ENCODE measurements at regions not wholly inside any gene's neighbourhood (a gene's known extent, or its start where the extent isn't known, plus 50 kb on each side); places are given as distances from the start of the nearest gene placed in this dataset.

DNA sequence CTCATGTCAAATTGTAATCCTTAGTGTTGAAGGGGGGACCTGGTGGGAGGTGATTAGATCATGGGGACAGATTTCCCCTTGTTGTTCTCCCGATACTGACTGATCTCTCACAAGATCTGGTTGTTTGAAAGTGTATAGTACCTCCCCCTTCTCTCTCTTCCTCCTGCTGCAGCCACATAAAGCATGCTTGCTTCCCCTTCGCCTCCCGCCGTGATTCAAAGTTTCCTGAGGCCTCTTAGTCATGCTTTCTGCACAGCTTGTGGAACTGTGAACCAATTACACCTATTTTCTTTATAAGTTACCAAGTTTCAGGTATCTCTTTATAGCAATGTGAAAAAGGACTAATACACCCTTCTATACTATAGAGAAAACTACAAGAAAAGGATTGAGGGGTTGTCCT is 1170.5 kb upstream of the AGA start:
- H3K4me3 ChIP-seq (ENCODE audit: low read length) = no peak overlapping the region
- TF ChIP-seq, protein P1, sequence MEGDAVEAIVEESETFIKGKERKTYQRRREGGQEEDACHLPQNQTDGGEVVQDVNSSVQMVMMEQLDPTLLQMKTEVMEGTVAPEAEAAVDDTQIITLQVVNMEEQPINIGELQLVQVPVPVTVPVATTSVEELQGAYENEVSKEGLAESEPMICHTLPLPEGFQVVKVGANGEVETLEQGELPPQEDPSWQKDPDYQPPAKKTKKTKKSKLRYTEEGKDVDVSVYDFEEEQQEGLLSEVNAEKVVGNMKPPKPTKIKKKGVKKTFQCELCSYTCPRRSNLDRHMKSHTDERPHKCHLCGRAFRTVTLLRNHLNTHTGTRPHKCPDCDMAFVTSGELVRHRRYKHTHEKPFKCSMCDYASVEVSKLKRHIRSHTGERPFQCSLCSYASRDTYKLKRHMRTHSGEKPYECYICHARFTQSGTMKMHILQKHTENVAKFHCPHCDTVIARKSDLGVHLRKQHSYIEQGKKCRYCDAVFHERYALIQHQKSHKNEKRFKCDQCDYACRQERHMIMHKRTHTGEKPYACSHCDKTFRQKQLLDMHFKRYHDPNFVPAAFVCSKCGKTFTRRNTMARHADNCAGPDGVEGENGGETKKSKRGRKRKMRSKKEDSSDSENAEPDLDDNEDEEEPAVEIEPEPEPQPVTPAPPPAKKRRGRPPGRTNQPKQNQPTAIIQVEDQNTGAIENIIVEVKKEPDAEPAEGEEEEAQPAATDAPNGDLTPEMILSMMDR (conservative IDR thresholded peaks at IDR 0.05; ENCODE audit: low read length) = no peak
- DNase-seq (ENCODE audit: low read depth) = no peak

DNA sequence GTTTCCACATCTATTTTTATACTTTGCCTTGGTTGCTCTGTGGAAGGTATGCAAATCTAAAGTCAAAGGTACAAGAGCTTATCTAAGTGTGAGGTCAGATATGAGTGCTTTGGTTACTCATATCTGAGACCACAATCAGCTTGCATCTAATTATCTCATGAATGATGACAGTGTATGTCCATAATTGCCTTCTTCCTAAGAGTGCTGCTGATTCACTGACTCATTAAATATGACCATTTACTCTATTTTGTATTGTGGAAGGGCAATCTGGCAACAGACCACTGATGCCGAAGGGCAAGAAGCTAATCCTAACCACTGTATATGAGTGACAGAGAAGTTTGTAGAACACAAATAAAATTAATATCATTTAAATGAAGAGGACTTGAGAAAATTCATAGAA is 1190.2 kb upstream of the AGA start:
- H3K4me3 ChIP-seq (ENCODE audit: low read length) = no peak overlapping the region
- TF ChIP-seq, protein P1 (conservative IDR thresholded peaks at IDR 0.05; ENCODE audit: low read length) = no peak
- DNase-seq (ENCODE audit: low read depth) = no peak

DNA sequence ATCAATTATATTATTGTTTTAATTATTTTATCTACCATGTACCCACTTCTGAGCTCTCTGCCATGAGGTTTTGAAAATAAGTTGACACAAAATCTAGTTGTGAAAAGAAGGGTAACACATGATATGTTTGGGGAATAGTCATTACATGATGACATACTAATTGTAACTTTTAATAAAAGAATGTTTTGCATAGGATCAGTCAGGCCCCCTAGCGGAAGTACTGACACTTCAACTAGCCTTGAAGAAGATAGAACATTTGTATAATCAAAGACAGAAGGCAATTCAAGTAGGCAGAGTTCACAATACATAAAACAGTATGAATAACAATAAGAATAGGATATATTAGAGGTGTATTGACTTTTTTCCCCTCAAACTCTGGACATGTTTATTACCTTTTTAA is 1191.0 kb upstream of the AGA start:
- no peak for DNase-seq (ENCODE audit: low read depth)
- H3K4me3 ChIP-seq (ENCODE audit: low read length) = no peak overlapping the region
- TF ChIP-seq, protein P1 (conservative IDR thresholded peaks at IDR 0.05; ENCODE audit: low read length) = no peak

DNA sequence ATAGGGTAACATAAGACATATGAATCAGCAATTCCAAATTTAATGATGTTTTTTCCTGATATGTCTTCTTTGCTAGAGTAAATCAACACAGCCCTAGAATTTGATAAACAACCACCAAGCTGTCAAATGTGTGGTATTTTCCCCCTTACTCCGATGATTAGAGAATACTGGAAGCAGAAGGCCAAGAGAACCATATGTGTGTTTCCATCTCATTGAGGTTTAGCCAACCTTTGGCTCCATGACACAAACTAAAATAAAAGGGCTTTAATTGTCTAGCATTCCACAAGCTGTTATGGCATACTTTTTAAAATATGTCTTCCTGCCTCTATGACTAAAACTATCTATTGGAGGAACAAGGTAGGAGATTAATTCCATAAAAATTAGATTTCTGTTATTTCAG is 1222.4 kb upstream of the AGA start:
- TF ChIP-seq, protein P1 (conservative IDR thresholded peaks at IDR 0.05; ENCODE audit: low read length) = no peak
- no peak for DNase-seq (ENCODE audit: low read depth)
- no peak overlapping the region for H3K4me3 ChIP-seq (ENCODE audit: low read length)

DNA sequence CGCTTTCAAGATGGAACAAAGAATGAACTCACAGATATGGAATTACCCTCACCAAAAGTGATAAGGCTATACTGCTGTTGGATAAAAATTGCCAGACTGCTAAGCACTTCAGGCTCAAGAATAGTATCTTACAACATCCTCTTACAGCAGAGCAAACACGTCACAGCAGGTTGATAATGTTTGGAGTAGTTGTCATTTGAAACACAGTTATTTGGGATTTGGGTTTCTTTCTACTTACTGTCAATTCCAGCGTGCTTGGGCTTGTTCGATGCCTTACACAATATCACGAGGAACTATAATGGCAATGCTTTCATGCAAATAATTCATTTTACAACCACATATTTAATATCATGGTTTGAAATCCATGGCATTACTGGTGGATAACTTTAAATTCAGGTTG is 1223.7 kb upstream of the AGA start:
- no peak for DNase-seq (ENCODE audit: low read depth)
- TF ChIP-seq, protein P1 (conservative IDR thresholded peaks at IDR 0.05; ENCODE audit: low read length) = no peak
- no peak overlapping the region for H3K4me3 ChIP-seq (ENCODE audit: low read length)

DNA sequence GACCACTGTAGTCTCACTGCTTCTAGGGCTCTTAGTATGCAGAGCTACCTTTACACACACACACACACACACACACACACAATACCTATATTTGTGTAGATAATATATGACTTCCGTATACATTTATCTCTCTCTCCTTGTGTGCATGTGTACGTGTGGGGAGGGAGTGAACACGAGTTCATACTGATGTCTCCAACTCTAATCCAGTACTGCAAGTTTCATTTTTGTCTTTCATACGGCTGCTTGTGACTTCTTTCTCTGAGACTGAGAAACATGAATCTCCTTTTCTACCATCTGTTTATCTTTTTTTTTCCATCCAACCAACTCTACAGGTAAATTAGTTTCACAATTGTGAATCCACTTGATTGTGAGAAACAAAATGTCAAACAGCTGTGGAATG is 1229.5 kb upstream of the AGA start:
- DNase-seq (ENCODE audit: low read depth) = no peak
- TF ChIP-seq, protein P1 (conservative IDR thresholded peaks at IDR 0.05; ENCODE audit: low read length) = no peak

DNA sequence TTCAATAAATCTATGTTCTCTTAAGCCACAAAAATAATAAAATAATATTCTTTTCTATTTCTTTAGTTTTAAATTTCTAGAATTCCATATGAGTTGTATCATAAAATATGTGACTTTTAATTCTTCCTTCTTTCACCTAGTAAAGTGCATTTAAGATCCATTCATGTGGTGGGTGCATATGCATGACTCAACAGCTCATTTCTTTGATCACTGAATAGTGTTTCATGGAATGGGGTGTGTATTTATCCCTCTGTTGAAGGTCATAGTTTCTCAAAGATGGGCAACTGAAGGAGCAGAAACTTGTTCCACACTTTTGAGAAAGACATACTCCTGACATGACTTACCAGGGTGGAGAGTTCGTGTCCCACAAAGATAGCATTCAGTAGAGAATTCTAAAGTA is 1230.3 kb upstream of the AGA start:
- TF ChIP-seq, protein P1 (conservative IDR thresholded peaks at IDR 0.05; ENCODE audit: low read length) = no peak
- no peak for DNase-seq (ENCODE audit: low read depth)
- no peak overlapping the region for H3K4me3 ChIP-seq (ENCODE audit: low read length)

More for the DNA sequence above, 1229.5 kb upstream of the AGA start:
- no peak overlapping the region for H3K4me3 ChIP-seq (ENCODE audit: low read length)
